Tibial nerve (tissue), 4 donors: ENCODE measurements at regions not wholly inside any gene's neighbourhood (a gene's known extent, or its start where the extent isn't known, plus 50 kb on each side); places are given as distances from the start of the nearest gene placed in this dataset.

Source experiments
- CTCF ChIP-seq, 5 experiments: fragments of 200-600 bp in 3 of 5; fragments of 450-650 bp in 2 of 5; sonication (generic) in 3 of 5; IDR thresholded peaks; one replicate each; pipeline ENCODE4 v1.5.1; 2016 to 2019; ENCODE audit warnings: antibody characterized with exemption in 5 of 5, mild to moderate bottlenecking in 3 of 5, moderate library complexity in 2 of 5
- EP300 ChIP-seq, 2 donors: sonication (generic); formaldehyde crosslinking; IDR thresholded peaks; one replicate each; pipeline ENCODE4 v1.6.1; 2017; ENCODE audit warnings: antibody characterized with exemption in 2 of 2, mild to moderate bottlenecking in 1 of 2

- no peak for TF ChIP-seq CTCF (IDR thresholded peaks at IDR 0.05)
- no peak for TF ChIP-seq EP300 (IDR thresholded peaks at IDR 0.05)
Observed at GRCh38 chr3:152069871-152070270, 196.4 kb downstream of the SUCNR1 start.
